Colonic mucosa (tissue), 4 donors: ENCODE measurements at regions not wholly inside any gene's neighbourhood (a gene's known extent, or its start where the extent isn't known, plus 50 kb on each side); places are given as distances from the start of the nearest gene placed in this dataset.

Experiments used
- DNase-seq: peaks from one replicate; pipeline ENCODE4 v3.0.0-alpha.2; 2020
- H3K27ac ChIP-seq: fragments of 200-600 bp; one replicate; pipeline ENCODE4 v1.8.0; 2021
- H3K27me3 ChIP-seq: fragments of 200-600 bp; one replicate; pipeline ENCODE4 v1.8.0; 2021
- H3K36me3 ChIP-seq: fragments of 200-600 bp; one replicate; pipeline ENCODE4 v1.8.0; 2021
- H3K4me1 ChIP-seq: fragments of 200-600 bp; one replicate; pipeline ENCODE4 v1.8.0; 2021; ENCODE audit warnings: mild to moderate bottlenecking
- H3K4me3 ChIP-seq: fragments of 200-600 bp; one replicate; pipeline ENCODE4 v1.8.0; 2021
- H3K9ac ChIP-seq, 2 donors: one replicate each; pipeline ENCODE4 v1.7.0; 2013; ENCODE audit warnings: control low read depth in 2 of 2, low read depth in 2 of 2, low read length in 2 of 2
- H3K9me3 ChIP-seq: fragments of 200-600 bp; one replicate; pipeline ENCODE4 v1.8.0; 2021
- intact Hi-C: fragments of 100-400 bp; cut with DNase I; formaldehyde crosslinking; loops from one replicate; pipeline ENCODE4 v1.14.1; 2022
- TF ChIP-seq, protein P1 (sequence below): fragments of 200-600 bp; IDR thresholded peaks from one replicate; pipeline ENCODE4 v1.8.0; 2022; ENCODE audit warnings: antibody characterized with exemption, mild to moderate bottlenecking
- donor health status: healthy.
- donor health status: DM: no; HTN: no; CAD: no.
- donor health status: DM: no; HTN: no; CAD: no.

- Histone ChIP-seq H3K4me1 (no peaks in the 10 kb centered on the region), H3K4me3 (no peak overlapping the region), H3K27ac (no peak overlapping the region), H3K36me3 (no peaks in the 10 kb centered on the region), H3K9me3 (no peaks in the 10 kb centered on the region), H3K27me3 (no peaks in the 10 kb centered on the region), H3K9ac (no peak overlapping the region)
- intact Hi-C loops, result no loop called here
- TF ChIP-seq, protein P1, sequence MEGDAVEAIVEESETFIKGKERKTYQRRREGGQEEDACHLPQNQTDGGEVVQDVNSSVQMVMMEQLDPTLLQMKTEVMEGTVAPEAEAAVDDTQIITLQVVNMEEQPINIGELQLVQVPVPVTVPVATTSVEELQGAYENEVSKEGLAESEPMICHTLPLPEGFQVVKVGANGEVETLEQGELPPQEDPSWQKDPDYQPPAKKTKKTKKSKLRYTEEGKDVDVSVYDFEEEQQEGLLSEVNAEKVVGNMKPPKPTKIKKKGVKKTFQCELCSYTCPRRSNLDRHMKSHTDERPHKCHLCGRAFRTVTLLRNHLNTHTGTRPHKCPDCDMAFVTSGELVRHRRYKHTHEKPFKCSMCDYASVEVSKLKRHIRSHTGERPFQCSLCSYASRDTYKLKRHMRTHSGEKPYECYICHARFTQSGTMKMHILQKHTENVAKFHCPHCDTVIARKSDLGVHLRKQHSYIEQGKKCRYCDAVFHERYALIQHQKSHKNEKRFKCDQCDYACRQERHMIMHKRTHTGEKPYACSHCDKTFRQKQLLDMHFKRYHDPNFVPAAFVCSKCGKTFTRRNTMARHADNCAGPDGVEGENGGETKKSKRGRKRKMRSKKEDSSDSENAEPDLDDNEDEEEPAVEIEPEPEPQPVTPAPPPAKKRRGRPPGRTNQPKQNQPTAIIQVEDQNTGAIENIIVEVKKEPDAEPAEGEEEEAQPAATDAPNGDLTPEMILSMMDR, result no peak
- no peak for DNase-seq
These were observed 662.0 kb upstream of the GBE1 start for GRCh38 chr3:82423268-82424030.

- H3K9ac ChIP-seq, result no peak overlapping the region
- TF ChIP-seq, protein P1, result no peak
- no peaks in the 10 kb centered on the region for H3K36me3 ChIP-seq
- no peaks in the 10 kb centered on the region for H3K9me3 ChIP-seq
- H3K27me3 ChIP-seq, result no peaks in the 10 kb centered on the region
- no peak for DNase-seq
- intact Hi-C loops, result no loop called here
- no peak overlapping the region for H3K4me3 ChIP-seq
- H3K27ac ChIP-seq, result no peak overlapping the region
- H3K4me1 ChIP-seq, result no peaks in the 10 kb centered on the region
These were observed 655.4 kb upstream of the GBE1 start for GRCh38 chr3:82416830-82417229.

- Histone ChIP-seq H3K27ac (no peak overlapping the region), H3K27me3 (no peaks in the 10 kb centered on the region), H3K9me3 (no peaks in the 10 kb centered on the region), H3K36me3 (no peaks in the 10 kb centered on the region), H3K4me3 (no peak overlapping the region), H3K9ac (no peak overlapping the region), H3K4me1 (no peaks in the 10 kb centered on the region)
- DNase-seq, result no peak
- intact Hi-C loops, result no loop called here
- TF ChIP-seq, protein P1, result no peak
These were observed 654.9 kb upstream of the GBE1 start for GRCh38 chr3:82416349-82416748.

DNA sequence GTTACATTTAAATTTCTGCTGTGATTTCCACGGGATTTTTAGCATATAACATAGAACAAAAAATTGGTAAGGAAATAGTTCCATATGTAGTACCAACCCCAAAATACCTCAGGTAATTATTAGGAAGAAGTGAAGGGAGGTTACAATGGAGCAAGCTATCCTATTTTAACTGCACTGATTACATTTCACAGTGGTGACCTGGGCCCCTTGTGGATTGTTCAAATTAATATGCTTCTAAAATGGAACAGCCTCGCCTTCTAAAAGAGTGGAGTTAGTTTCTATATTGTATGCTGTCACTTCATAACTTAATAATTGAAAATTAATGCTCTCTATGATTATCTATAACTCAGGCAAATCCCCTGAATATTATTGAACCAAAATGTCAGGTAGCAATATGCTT, 651.7 kb upstream of the GBE1 start:
- no peaks in the 10 kb centered on the region for H3K9me3 ChIP-seq
- no peaks in the 10 kb centered on the region for H3K36me3 ChIP-seq
- no peaks in the 10 kb centered on the region for H3K4me1 ChIP-seq
- DNase-seq, result no peak
- TF ChIP-seq, protein P1, result no peak
- H3K4me3 ChIP-seq, result no peak overlapping the region
- H3K27ac ChIP-seq, result no peak overlapping the region
- H3K9ac ChIP-seq, result no peak overlapping the region
- H3K27me3 ChIP-seq, result no peaks in the 10 kb centered on the region
- intact Hi-C loops, result no loop called here

- Histone ChIP-seq H3K9me3 (no peaks in the 10 kb centered on the region), H3K9ac (no peak overlapping the region), H3K36me3 (no peaks in the 10 kb centered on the region), H3K4me3 (no peak overlapping the region), H3K27ac (no peak overlapping the region), H3K27me3 (no peaks in the 10 kb centered on the region), H3K4me1 (no peaks in the 10 kb centered on the region)
- intact Hi-C loops, result no loop called here
- DNase-seq, result no peak
- TF ChIP-seq, protein P1, result no peak
These were observed 648.9 kb upstream of the GBE1 start for GRCh38 chr3:82410366-82410765.
